Stimulated activated CD4-positive, alpha-beta T cell treated with anti-CD3 and anti-CD28 coated beads, Interleukin-4, amount 100 ng/mL, for 1 hour (primary cell): ENCODE measurements at regions not wholly inside any gene's neighbourhood (a gene's known extent, or its start where the extent isn't known, plus 50 kb on each side); places are given as distances from the start of the nearest gene placed in this dataset.
"Not testable (repeated sequence)": the region's sequence is repeated elsewhere in the genome, so short reads cannot be mapped to it uniquely, and the experiment has no call there.

Source experiments
- DNase-seq: peaks from one replicate; pipeline ENCODE4 v3.0.0-alpha.2; 2020

DNA sequence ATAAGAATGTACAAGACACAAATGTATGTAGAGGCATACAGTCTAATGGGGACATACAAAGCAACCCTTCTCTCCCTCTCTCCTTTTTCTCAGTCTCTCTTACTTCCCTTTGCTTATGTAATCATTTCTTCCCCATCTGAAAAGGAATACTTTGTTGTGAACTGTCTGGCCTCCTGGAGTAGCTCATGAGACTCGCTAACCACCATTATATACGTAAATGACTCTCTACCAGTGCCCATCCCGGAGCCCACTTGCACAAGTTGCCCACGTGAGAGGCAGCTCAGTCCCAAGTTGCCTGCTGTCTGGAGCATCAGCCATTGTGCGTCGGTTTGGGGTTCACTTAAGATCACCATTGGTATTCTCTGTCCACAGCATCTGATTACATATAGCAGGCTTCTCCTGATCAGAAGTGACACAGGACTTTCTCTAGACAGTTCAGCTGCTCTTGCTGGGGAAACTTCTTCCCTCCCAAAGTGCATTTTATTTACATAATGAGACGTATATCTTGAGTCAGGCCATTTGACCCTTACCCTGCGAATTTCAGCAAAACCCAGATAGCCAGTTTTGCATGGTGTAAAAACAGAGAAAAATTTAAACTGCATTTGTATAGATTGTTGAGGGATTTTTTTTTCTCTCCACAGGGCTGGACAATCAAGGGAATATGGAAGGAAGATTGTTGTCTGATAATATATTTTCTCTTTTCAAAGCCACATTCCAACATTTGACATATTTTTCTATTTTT lies 220.7 kb upstream of the EGLN3 start:
- no peak for DNase-seq

- no peak for DNase-seq
Measured at GRCh38 chr14:34170882-34171281, 220.0 kb upstream of the EGLN3 start.

DNA sequence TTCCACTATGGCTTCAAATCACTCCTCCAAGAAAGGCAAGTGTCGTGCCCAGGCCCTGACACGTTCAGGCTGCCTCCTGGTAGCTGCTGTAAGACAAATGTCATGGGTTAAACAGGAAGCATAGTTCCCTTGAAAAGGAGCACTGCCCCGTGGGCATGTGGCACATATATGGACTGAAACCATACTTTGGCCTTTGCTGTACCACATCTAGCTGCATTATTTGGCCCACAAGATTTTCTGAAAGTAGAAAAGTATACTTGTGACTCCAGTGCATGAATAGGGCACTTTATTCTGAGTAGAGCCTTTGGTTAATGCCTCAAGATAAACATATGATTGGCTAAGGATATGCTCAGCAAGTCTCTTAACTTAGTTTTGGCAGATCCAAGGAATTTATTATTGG lies 218.7 kb upstream of the EGLN3 start:
- DNase-seq, result no peak

GRCh38 chr14:34168656-34169055 lies 217.8 kb upstream of the EGLN3 start:
- DNase-seq, result no peak

GRCh38 chr14:34165847-34166350 lies 215.0 kb upstream of the EGLN3 start:
- no peak for DNase-seq

- no peak for DNase-seq
Measured at GRCh38 chr14:34164162-34164864, 213.4 kb upstream of the EGLN3 start.

GRCh38 chr14:34161351-34162082 lies 210.6 kb upstream of the EGLN3 start:
- no peak for DNase-seq

DNA sequence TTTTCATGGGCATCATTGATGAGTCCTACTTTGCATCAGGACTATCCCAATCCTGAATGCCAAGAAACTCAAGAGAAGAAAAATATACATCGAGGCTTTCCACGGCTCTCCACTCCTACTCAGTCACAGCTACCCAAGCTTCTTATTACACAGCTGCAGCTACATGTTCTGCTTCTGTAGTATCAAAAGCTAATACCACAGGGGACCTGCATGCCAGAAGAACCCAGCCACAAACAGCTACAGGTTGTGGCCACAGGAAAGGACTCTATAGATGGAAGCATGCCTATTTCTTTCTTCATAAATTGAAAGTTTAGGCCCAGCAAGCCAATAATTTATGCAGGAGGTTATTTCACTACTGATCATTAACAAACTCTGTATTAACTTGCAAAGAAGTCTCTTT lies 209.7 kb upstream of the EGLN3 start:
- no peak for DNase-seq

- DNase-seq, result no peak
Measured at GRCh38 chr14:34157651-34158050, 206.8 kb upstream of the EGLN3 start.

DNA sequence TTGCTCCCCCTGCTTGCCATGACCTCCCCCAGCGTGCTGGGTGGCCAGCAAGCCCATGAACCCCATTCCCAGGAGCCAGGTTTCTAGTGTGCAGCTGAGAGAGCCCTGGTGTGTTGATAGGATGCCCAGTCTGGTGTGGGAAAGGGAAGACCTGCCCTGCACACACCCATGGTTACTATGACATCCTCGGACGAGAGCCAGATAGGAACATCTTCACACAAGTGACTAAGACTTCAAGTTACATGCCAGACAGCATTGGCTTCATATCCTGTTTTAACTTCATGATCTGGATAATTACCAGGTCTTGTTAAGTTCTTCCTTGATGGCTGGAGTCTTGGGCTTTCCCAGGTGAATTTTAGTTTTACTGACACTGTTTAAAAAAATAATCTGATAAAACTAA lies 196.6 kb upstream of the EGLN3 start:
- no peak for DNase-seq

GRCh38 chr14:34140127-34140526 lies 189.3 kb upstream of the EGLN3 start:
- DNase-seq, result not testable (repeated sequence)

DNA sequence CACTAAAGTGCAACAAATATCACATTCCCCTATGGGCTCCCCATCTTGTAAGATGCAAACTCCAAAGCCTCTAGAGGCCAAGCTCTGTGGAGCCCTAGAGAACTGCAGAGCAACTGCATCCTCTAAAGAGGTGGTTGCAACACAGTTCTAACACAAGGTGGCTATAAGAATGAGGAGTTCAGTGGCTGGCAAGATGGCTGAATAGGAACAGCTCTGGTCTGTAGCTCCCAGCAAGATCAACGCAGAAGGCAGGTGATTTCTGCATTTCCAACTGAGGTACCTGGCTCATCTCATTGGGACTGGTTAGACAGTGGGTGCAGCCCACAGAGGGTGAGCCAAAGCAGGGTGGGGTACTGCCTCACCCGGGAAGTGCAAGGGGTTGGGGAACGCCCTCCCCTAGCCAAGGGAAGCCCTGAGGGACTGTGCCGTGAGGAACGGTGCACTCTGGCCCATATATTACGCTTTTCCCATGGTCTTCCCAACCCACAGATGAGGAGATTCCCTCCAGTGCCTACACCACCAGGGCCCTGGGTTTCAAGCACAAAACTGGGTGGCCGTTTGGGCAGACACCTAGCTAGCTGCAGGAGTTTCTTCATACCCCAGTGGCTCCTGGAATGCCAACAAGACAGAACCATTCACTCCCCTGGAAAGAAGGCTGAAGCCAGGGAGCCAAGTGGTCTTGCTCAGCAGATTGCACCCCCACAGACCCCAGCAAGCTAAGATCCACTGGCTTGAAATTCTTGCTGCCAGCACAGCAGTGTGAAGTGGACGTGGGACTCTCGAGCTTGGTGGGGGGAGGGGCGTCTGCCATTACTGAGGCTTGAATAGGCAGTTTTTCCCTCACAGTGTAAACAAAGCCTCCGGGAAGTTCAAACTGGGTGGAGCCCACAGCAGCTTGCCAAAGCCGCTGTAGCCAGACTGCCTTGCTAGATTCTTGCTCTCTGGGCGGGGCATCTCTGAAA lies 188.6 kb upstream of the EGLN3 start:
- not testable (repeated sequence) for DNase-seq

GRCh38 chr14:34138175-34138574 lies 187.3 kb upstream of the EGLN3 start:
- no peak for DNase-seq

- no peak for DNase-seq
Measured at GRCh38 chr14:34137001-34137745, 186.3 kb upstream of the EGLN3 start.

- no peak for DNase-seq
Measured at GRCh38 chr14:34135492-34135891, 184.6 kb upstream of the EGLN3 start.

DNA sequence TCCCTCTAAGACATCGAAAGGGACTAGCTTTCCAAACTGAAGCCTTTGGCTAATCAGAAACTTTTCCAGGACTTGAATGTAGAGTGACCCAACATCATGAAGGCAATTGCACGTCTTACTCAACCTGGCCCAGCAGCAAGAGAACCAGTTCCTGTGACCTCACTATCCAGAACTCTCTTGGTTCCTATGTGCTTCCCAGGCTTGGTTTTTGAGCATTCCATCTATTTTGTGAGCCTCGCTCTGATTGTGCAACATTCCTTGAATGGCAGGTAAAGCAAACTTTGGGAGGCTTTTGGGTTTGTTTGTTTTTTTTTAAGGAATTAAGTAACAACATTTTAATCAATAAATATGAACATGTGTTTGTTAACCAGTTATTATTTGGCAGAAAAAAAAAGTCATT lies 183.6 kb upstream of the EGLN3 start:
- no peak for DNase-seq

GRCh38 chr14:34129927-34130552 lies 179.2 kb upstream of the EGLN3 start:
- no peak for DNase-seq

DNA sequence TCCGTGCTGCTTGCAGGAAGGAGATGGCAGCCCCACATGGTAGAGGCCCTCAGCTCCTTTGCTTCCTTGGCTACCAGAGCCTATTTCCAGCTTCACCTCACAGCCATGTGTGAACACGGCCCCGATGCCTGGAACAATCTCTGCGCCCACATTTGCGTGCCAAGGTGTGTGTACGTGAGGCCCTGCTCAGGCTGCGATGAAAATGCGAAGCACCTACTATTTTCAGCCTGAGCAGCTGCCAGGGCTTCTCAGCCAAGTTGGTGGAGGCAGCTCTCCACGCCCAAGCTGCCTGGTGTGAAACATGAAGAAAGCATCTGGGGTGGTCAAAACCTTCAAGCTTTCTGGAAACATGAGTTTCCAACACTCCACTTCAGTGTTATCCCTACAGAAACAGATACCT lies 177.8 kb upstream of the EGLN3 start:
- no peak for DNase-seq

GRCh38 chr14:34126586-34126985 lies 175.7 kb upstream of the EGLN3 start:
- DNase-seq, result no peak

DNA sequence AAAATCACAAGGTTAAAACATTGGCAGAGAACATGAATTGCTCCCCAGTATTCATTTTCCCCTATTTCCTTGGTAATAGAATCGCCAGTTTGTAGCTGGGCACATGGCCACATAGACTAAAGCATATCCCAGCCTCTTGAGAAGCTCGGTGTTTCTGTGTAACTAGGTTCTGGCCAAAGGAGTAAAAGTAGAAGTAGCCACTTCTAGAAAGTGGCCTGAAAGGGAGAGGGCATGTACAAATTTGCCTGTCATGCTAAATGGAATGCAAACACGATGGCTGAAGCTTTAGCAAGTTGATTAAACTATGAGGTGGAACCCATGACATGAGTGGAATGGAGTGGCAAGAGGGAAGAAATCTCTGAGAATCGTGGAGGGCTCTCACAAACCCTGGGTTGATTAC lies 173.7 kb upstream of the EGLN3 start:
- no peak for DNase-seq

GRCh38 chr14:34122650-34123049 lies 171.8 kb upstream of the EGLN3 start:
- DNase-seq, result no peak
